WTC11 (cell line): ENCODE measurements at regions not wholly inside any gene's neighbourhood (a gene's known extent, or its start where the extent isn't known, plus 50 kb on each side); places are given as distances from the start of the nearest gene placed in this dataset.
"Not testable (repeated sequence)": the region's sequence is repeated elsewhere in the genome, so short reads cannot be mapped to it uniquely, and the experiment has no call there.

Experiments
- ATAC-seq: fragments of 200-7000 bp; cut with Tn5 transposase; 2 replicates; pipeline ENCODE4 v1.10.0; 2021; ENCODE audit warnings: mild to moderate bottlenecking, moderate library complexity
- CTCF ChIA-PET: fragments of 300-600 bp; sonication (Branson Sonifier 250); formaldehyde crosslinking; loops from one replicate; lab custom pipeline; 2021; ENCODE audit warnings: antibody characterized with exemption; lab: Charles Lee
- POLR2A ChIA-PET: fragments of 350-600 bp; sonication (Branson Sonifier 250); formaldehyde crosslinking; loops from one replicate; lab custom pipeline; 2021; ENCODE audit warnings: antibody characterized with exemption; lab: Charles Lee
- DNase-seq: peaks from one replicate; pipeline ENCODE4 v3.0.0; 2021; ENCODE audit warnings: low spot score
- H3K27ac Mint-ChIP-seq: 2 replicates; pipeline ENCODE4 v1.8.0; 2021; ENCODE audit warnings: mixed read lengths
- H3K27me3 Mint-ChIP-seq: 2 replicates; pipeline ENCODE4 v1.8.0; 2021; ENCODE audit warnings: low read depth, mild to moderate bottlenecking, moderate library complexity, mixed read lengths
- H3K36me3 Mint-ChIP-seq: 2 replicates; pipeline ENCODE4 v1.8.0; 2021; ENCODE audit warnings: mixed read lengths
- H3K4me1 Mint-ChIP-seq: 2 replicates; pipeline ENCODE4 v1.8.0; 2022; ENCODE audit warnings: mixed read lengths
- H3K4me3 Mint-ChIP-seq: 2 replicates; pipeline ENCODE4 v1.8.0; 2021; ENCODE audit warnings: mild to moderate bottlenecking, moderate library complexity, mixed read lengths
- H3K9me3 Mint-ChIP-seq: 2 replicates; pipeline ENCODE4 v1.8.0; 2021; ENCODE audit warnings: mixed read lengths
- E2F4 ChIP-seq: sonication (generic); formaldehyde crosslinking; IDR thresholded peaks from 2 replicates; pipeline ENCODE4 v1.8.1; 2022; ENCODE audit warnings: low read depth, mild to moderate bottlenecking, moderate library complexity, missing genetic modification reagents, borderline replicate concordance
- FOXP4 ChIP-seq: sonication (generic); formaldehyde crosslinking; IDR thresholded peaks from 2 replicates; pipeline ENCODE4 v1.8.0; 2022; ENCODE audit warnings: mild to moderate bottlenecking, missing genetic modification reagents
- HMGXB4 ChIP-seq: sonication (generic); formaldehyde crosslinking; IDR thresholded peaks from 2 replicates; pipeline ENCODE4 v1.8.1; 2023; ENCODE audit warnings: mild to moderate bottlenecking, moderate library complexity, missing genetic modification reagents
- JAZF1 ChIP-seq: fragments of 250-450 bp; sonication (Bioruptor Pico); IDR thresholded peaks from 2 replicates; pipeline ENCODE4 v1.9.0; 2021; ENCODE audit warnings: moderate library complexity, mild to moderate bottlenecking, inconsistent platforms
- MXD4 ChIP-seq: fragments of 250-450 bp; sonication (Bioruptor Pico); IDR thresholded peaks from 2 replicates; pipeline ENCODE4 v1.8.0; 2021; ENCODE audit warnings: mild to moderate bottlenecking, moderate library complexity, borderline replicate concordance
- MYBL2 ChIP-seq: sonication (generic); formaldehyde crosslinking; IDR thresholded peaks from 2 replicates; pipeline ENCODE4 v1.8.1; 2023; ENCODE audit warnings: mild to moderate bottlenecking, moderate library complexity, missing genetic modification reagents
- NFATC4 ChIP-seq: fragments of 250-450 bp; sonication (Bioruptor Pico); IDR thresholded peaks from 2 replicates; pipeline ENCODE4 v1.9.0; 2021; ENCODE audit warnings: mild to moderate bottlenecking
- RORB ChIP-seq: fragments of 250-450 bp; sonication (Bioruptor Pico); IDR thresholded peaks from 2 replicates; pipeline ENCODE4 v1.9.0; 2021; ENCODE audit warnings: mild to moderate bottlenecking
- SMAD3 ChIP-seq: sonication (generic); formaldehyde crosslinking; IDR thresholded peaks from 2 replicates; pipeline ENCODE4 v1.8.0; 2022; ENCODE audit warnings: missing genetic modification reagents, mild to moderate bottlenecking, borderline replicate concordance
- STAT6 ChIP-seq: sonication (generic); formaldehyde crosslinking; conservative IDR thresholded peaks from 2 replicates; pipeline ENCODE4 v1.8.1; 2023; ENCODE audit warnings: mild to moderate bottlenecking, low read depth, missing genetic modification reagents, moderate library complexity
- TEAD1 ChIP-seq: sonication (generic); formaldehyde crosslinking; IDR thresholded peaks from 2 replicates; pipeline ENCODE4 v1.8.0; 2022; ENCODE audit warnings: mild to moderate bottlenecking, missing genetic modification reagents
- ZNF425 ChIP-seq: fragments of 250-450 bp; sonication (Bioruptor Pico); conservative IDR thresholded peaks from 2 replicates; pipeline ENCODE4 v1.9.0; 2021; ENCODE audit warnings: mild to moderate bottlenecking
- TF ChIP-seq, protein P1 (sequence below): fragments of 250-450 bp; sonication (Bioruptor Pico); IDR thresholded peaks from 2 replicates; pipeline ENCODE4 v1.9.0; 2021; ENCODE audit warnings: mild to moderate bottlenecking
- TF ChIP-seq, protein P2 (sequence below): sonication (generic); formaldehyde crosslinking; IDR thresholded peaks from 2 replicates; pipeline ENCODE4 v1.8.1; 2022; ENCODE audit warnings: missing genetic modification reagents, borderline replicate concordance

- H3K27ac Mint-ChIP-seq, result no peak overlapping the region
- no peak overlapping the region for H3K4me3 Mint-ChIP-seq
- CTCF ChIA-PET, result no interaction called here
- ATAC-seq (no peak), DNase-seq (no peak)
- H3K36me3 Mint-ChIP-seq, result peaks cover 5% of the 10 kb centered on the region; the same call in 1 of the 2 replicates
- H3K9me3 Mint-ChIP-seq, result peaks cover 13% of the 10 kb centered on the region
- no peaks in the 10 kb centered on the region; the same call in 1 of the 2 replicates for H3K27me3 Mint-ChIP-seq
- H3K4me1 Mint-ChIP-seq, result peaks cover 26% of the 10 kb centered on the region
- TF ChIP-seq STAT6 (no peak), FOXP4 (CRISPR knock-in tag) (no peak), HMGXB4 (CRISPR knock-in tag) (no peak), SMAD3 (CRISPR knock-in tag) (no peak), ZNF425 (CRISPR knock-in tag) (no peak), TEAD1 (CRISPR knock-in tag) (no peak), MXD4 (no peak), MYBL2 (CRISPR knock-in tag) (no peak), RORB (CRISPR knock-in tag) (no peak), E2F4 (CRISPR knock-in tag) (no peak), NFATC4 (CRISPR knock-in tag) (no peak), JAZF1 (CRISPR knock-in tag) (no peak)
- TF ChIP-seq, protein P1, sequence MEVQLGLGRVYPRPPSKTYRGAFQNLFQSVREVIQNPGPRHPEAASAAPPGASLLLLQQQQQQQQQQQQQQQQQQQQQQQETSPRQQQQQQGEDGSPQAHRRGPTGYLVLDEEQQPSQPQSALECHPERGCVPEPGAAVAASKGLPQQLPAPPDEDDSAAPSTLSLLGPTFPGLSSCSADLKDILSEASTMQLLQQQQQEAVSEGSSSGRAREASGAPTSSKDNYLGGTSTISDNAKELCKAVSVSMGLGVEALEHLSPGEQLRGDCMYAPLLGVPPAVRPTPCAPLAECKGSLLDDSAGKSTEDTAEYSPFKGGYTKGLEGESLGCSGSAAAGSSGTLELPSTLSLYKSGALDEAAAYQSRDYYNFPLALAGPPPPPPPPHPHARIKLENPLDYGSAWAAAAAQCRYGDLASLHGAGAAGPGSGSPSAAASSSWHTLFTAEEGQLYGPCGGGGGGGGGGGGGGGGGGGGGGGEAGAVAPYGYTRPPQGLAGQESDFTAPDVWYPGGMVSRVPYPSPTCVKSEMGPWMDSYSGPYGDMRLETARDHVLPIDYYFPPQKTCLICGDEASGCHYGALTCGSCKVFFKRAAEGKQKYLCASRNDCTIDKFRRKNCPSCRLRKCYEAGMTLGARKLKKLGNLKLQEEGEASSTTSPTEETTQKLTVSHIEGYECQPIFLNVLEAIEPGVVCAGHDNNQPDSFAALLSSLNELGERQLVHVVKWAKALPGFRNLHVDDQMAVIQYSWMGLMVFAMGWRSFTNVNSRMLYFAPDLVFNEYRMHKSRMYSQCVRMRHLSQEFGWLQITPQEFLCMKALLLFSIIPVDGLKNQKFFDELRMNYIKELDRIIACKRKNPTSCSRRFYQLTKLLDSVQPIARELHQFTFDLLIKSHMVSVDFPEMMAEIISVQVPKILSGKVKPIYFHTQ (CRISPR knock-in tag), result no peak
- TF ChIP-seq, protein P2, sequence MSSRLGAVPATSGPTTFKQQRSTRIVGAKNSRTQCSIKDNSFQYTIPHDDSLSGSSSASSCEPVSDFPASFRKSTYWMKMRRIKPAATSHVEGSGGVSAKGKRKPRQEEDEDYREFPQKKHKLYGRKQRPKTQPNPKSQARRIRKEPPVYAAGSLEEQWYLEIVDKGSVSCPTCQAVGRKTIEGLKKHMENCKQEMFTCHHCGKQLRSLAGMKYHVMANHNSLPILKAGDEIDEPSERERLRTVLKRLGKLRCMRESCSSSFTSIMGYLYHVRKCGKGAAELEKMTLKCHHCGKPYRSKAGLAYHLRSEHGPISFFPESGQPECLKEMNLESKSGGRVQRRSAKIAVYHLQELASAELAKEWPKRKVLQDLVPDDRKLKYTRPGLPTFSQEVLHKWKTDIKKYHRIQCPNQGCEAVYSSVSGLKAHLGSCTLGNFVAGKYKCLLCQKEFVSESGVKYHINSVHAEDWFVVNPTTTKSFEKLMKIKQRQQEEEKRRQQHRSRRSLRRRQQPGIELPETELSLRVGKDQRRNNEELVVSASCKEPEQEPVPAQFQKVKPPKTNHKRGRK (CRISPR knock-in tag), result no peak
- POLR2A ChIA-PET, result no interaction called here
These were observed 624.0 kb upstream of the IGFBP7 start for GRCh38 chr4:57734104-57734670.

GRCh38 chr4:57729775-57730570 lies 619.8 kb upstream of the IGFBP7 start:
- ATAC-seq, H3K36me3 Mint-ChIP-seq, POLR2A ChIA-PET, H3K4me3 Mint-ChIP-seq, H3K27ac Mint-ChIP-seq, DNase-seq, H3K27me3 Mint-ChIP-seq, CTCF ChIA-PET: not testable (repeated sequence)
- H3K4me1 Mint-ChIP-seq, result peaks cover 38% of the 10 kb centered on the region
- H3K9me3 Mint-ChIP-seq, result peaks cover 17% of the 10 kb centered on the region
